ENCODE measurements at regions not wholly inside any gene's neighbourhood (a gene's known extent, or its start where the extent isn't known, plus 50 kb on each side); places are given as distances from the start of the nearest gene placed in this dataset.

DNA sequence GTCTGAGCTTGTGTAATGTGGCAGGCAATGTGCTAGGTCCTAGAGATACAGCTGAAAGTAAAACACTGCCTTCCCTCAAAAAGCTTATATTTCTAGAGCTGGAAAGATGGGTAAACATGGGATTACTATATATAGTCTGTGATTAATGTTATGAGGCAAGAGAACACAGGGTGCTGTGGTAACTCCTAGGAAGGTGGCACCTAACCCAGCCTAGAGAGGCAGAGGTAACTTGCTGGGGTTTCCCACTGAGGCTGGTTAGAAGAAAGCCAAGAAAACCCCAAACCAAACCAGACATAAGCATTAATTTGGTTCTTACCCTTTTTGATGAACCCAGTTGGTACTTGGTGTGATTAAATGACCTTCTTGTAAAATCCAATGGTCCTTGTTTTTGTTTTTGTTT, 315.0 kb downstream of the PPP1R2C start (continued):
- TF ChIP-seq, protein P1, sequence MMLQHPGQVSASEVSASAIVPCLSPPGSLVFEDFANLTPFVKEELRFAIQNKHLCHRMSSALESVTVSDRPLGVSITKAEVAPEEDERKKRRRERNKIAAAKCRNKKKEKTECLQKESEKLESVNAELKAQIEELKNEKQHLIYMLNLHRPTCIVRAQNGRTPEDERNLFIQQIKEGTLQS (IDR thresholded peaks at IDR 0.05), result no peak
- TF ChIP-seq EZH2phosphoT487 (IDR thresholded peaks at IDR 0.05; ENCODE audit: borderline replicate concordance), result no peak
- TF ChIP-seq, protein P2, sequence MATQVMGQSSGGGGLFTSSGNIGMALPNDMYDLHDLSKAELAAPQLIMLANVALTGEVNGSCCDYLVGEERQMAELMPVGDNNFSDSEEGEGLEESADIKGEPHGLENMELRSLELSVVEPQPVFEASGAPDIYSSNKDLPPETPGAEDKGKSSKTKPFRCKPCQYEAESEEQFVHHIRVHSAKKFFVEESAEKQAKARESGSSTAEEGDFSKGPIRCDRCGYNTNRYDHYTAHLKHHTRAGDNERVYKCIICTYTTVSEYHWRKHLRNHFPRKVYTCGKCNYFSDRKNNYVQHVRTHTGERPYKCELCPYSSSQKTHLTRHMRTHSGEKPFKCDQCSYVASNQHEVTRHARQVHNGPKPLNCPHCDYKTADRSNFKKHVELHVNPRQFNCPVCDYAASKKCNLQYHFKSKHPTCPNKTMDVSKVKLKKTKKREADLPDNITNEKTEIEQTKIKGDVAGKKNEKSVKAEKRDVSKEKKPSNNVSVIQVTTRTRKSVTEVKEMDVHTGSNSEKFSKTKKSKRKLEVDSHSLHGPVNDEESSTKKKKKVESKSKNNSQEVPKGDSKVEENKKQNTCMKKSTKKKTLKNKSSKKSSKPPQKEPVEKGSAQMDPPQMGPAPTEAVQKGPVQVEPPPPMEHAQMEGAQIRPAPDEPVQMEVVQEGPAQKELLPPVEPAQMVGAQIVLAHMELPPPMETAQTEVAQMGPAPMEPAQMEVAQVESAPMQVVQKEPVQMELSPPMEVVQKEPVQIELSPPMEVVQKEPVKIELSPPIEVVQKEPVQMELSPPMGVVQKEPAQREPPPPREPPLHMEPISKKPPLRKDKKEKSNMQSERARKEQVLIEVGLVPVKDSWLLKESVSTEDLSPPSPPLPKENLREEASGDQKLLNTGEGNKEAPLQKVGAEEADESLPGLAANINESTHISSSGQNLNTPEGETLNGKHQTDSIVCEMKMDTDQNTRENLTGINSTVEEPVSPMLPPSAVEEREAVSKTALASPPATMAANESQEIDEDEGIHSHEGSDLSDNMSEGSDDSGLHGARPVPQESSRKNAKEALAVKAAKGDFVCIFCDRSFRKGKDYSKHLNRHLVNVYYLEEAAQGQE (IDR thresholded peaks at IDR 0.05; ENCODE audit: low read depth), result no peak
- no peak for TF ChIP-seq EGR1 (IDR thresholded peaks at IDR 0.05; ENCODE audit: low read depth)
- no peak for TF ChIP-seq SP1 (IDR thresholded peaks at IDR 0.05; ENCODE audit: low read depth)
- no peak for TF ChIP-seq ELF1 (IDR thresholded peaks at IDR 0.05; ENCODE audit: borderline replicate concordance, low read depth)
- no peak for TF ChIP-seq CBX3 (IDR thresholded peaks at IDR 0.05; ENCODE audit: low read depth)
- no peak for TF ChIP-seq SIN3A (IDR thresholded peaks at IDR 0.05; ENCODE audit: low read depth)

DNA sequence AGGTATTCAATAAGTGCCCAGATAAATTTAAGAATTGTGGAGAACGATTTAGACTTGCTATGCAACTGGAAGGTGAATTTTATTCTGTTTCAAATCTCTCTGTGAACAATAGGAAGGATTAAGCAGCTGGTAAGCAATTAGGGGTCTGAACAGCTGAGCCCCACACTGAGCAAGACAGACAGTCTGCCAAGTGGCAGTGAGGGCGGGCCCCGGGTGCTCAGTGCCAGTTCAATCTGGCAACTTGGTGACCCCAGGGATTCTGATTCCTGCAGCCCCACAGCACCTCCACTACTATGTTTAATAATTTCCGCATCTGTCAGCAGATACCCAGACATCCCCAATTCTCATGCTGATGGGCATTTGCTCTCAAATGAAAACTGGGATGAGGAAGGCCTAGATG, 317.3 kb downstream of the PPP1R2C start:
- intact Hi-C loops (cut with micrococcal nuclease), result no loop called here
- H3K27me3 ChIP-seq (ENCODE audit: insufficient read depth, low read length), result no peaks in the 10 kb centered on the region
- no TSS peak for BruUV-seq (replicated peaks)

More for the DNA sequence above, 317.3 kb downstream of the PPP1R2C start:
- Histone ChIP-seq H3K4me2 (ENCODE audit: low read length) (no peak overlapping the region), H3K4me3 (replicated peaks in 1 of 2; ENCODE audit: low read depth in 1 of 2, low read length in 2 of 2) (no peak overlapping the region), H3K9me2 (ENCODE audit: insufficient read depth) (no peaks in the 10 kb centered on the region), H3K9ac (ENCODE audit: low read length) (no peak overlapping the region), H2AFZ (ENCODE audit: low read depth, low read length, poor library complexity, severe bottlenecking) (no peak overlapping the region), H4K20me1 (ENCODE audit: insufficient read depth) (no peaks in the 10 kb centered on the region), H3K27ac (ENCODE audit: low read depth, low read length) (no peak overlapping the region), H3K4me1 (ENCODE audit: control insufficient read depth in 1 of 2, insufficient read depth in 2 of 2, low read length in 2 of 2) (no peaks in the 10 kb centered on the region), H3K9me3 (ENCODE audit: control insufficient read depth in 1 of 2, insufficient read depth in 1 of 2, low read depth in 1 of 2, low read length in 2 of 2) (no peaks in the 10 kb centered on the region), H3K79me2 (ENCODE audit: insufficient read depth, low read length) (no peaks in the 10 kb centered on the region), H3K36me3 (ENCODE audit: control insufficient read depth in 1 of 2, insufficient read depth in 2 of 2, low read length in 2 of 2) (no peaks in the 10 kb centered on the region)
- ChIA-PET POLR2A (no interaction called here), CTCF (no interaction called here), RAD21 (ENCODE audit: low non-redundant PET in 1 of 2, low total read pairs in 2 of 2, uncharacterized antibody in 2 of 2, unreplicated experiment in 2 of 2) (no interaction called here)
- ATAC-seq (no peak), DNase-seq (ENCODE audit: low read depth, low spot score) (no peak)
- TF ChIP-seq, protein P3, sequence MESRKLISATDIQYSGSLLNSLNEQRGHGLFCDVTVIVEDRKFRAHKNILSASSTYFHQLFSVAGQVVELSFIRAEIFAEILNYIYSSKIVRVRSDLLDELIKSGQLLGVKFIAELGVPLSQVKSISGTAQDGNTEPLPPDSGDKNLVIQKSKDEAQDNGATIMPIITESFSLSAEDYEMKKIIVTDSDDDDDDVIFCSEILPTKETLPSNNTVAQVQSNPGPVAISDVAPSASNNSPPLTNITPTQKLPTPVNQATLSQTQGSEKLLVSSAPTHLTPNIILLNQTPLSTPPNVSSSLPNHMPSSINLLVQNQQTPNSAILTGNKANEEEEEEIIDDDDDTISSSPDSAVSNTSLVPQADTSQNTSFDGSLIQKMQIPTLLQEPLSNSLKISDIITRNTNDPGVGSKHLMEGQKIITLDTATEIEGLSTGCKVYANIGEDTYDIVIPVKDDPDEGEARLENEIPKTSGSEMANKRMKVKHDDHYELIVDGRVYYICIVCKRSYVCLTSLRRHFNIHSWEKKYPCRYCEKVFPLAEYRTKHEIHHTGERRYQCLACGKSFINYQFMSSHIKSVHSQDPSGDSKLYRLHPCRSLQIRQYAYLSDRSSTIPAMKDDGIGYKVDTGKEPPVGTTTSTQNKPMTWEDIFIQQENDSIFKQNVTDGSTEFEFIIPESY (IDR thresholded peaks at IDR 0.05; ENCODE audit: extremely low read depth, insufficient replicate concordance, low read length), result no peak
- TF ChIP-seq EZH2phosphoT487 (IDR thresholded peaks at IDR 0.05; ENCODE audit: borderline replicate concordance), result no peak
- TF ChIP-seq, protein P4, sequence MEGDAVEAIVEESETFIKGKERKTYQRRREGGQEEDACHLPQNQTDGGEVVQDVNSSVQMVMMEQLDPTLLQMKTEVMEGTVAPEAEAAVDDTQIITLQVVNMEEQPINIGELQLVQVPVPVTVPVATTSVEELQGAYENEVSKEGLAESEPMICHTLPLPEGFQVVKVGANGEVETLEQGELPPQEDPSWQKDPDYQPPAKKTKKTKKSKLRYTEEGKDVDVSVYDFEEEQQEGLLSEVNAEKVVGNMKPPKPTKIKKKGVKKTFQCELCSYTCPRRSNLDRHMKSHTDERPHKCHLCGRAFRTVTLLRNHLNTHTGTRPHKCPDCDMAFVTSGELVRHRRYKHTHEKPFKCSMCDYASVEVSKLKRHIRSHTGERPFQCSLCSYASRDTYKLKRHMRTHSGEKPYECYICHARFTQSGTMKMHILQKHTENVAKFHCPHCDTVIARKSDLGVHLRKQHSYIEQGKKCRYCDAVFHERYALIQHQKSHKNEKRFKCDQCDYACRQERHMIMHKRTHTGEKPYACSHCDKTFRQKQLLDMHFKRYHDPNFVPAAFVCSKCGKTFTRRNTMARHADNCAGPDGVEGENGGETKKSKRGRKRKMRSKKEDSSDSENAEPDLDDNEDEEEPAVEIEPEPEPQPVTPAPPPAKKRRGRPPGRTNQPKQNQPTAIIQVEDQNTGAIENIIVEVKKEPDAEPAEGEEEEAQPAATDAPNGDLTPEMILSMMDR (IDR thresholded peaks at IDR 0.05 in 2 of 3, conservative IDR thresholded peaks at IDR 0.05 in 1 of 3; ENCODE audit: borderline replicate concordance in 1 of 3, insufficient read depth in 1 of 3, low read depth in 2 of 3, low read length in 2 of 3), result no peak
- TF ChIP-seq EZH2 (IDR thresholded peaks at IDR 0.05), result no peak
- TF ChIP-seq YY1 (IDR thresholded peaks at IDR 0.05; ENCODE audit: extremely low read depth, insufficient replicate concordance, low read depth, low read length), result no peak
- no peak for TF ChIP-seq ZNF274 (IDR thresholded peaks at IDR 0.05; ENCODE audit: low read depth, low read length)
- no peak for TF ChIP-seq POLR2AphosphoS5 (IDR thresholded peaks at IDR 0.05; ENCODE audit: low read depth, low read length)
- no peak for TF ChIP-seq SRF (IDR thresholded peaks at IDR 0.05; ENCODE audit: low read depth)
- TF ChIP-seq ZFX (IDR thresholded peaks at IDR 0.05), result no peak
- TF ChIP-seq JUND (IDR thresholded peaks at IDR 0.05), result no peak
- TF ChIP-seq, protein P1 (IDR thresholded peaks at IDR 0.05), result no peak
- no peak for TF ChIP-seq ELF1 (IDR thresholded peaks at IDR 0.05; ENCODE audit: borderline replicate concordance, low read depth)
- no peak for TF ChIP-seq FOSL1 (IDR thresholded peaks at IDR 0.05; ENCODE audit: low read depth)
- TF ChIP-seq POLR2A (IDR thresholded peaks at IDR 0.05; ENCODE audit: borderline replicate concordance, extremely low read depth, insufficient read depth, insufficient read length), result no peak
- TF ChIP-seq EGR1 (IDR thresholded peaks at IDR 0.05; ENCODE audit: low read depth), result no peak
- no peak for TF ChIP-seq CBX3 (IDR thresholded peaks at IDR 0.05; ENCODE audit: low read depth)
